ENCODE measurements at regions not wholly inside any gene's neighbourhood (a gene's known extent, or its start where the extent isn't known, plus 50 kb on each side); places are given as distances from the start of the nearest gene placed in this dataset.

DNA sequence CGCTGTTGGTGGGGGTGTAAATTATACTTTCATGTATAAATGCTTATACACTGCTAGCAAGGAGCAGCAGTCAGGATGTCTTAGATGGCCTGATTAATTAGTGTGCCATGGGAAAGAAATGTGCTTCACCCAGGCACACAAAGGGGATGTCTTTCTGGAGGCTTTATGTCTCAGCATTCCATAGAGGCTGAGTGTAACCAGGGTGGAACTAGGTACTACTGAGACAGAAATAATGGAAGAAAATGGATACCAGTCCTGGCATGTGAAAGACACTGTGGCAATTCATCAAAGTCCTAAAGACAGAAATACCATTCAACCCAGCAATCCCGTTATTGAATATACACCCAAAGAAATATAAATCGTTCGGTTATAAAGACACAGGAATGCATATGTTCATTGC, 52.5 kb downstream of the PF4 start:
- DNase-seq (ENCODE audit: extremely low read depth, low read depth): no peak

DNA sequence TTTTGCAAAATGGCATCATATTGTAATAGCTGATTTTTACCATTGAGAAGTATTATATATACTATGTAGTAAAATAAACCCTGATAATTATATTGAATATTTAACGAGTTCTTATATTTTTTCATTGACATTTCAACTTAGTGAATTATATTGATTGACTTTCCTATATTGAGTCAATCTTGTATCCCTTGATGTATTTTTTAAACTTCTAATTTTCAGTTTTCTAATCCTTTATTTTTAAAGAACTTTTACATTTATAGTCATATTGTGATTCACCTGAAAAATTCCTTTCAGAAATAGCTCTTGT, 54.4 kb downstream of the CXCL1 start:
- DNase-seq (ENCODE audit: extremely low read depth, low read depth): no peak

DNA sequence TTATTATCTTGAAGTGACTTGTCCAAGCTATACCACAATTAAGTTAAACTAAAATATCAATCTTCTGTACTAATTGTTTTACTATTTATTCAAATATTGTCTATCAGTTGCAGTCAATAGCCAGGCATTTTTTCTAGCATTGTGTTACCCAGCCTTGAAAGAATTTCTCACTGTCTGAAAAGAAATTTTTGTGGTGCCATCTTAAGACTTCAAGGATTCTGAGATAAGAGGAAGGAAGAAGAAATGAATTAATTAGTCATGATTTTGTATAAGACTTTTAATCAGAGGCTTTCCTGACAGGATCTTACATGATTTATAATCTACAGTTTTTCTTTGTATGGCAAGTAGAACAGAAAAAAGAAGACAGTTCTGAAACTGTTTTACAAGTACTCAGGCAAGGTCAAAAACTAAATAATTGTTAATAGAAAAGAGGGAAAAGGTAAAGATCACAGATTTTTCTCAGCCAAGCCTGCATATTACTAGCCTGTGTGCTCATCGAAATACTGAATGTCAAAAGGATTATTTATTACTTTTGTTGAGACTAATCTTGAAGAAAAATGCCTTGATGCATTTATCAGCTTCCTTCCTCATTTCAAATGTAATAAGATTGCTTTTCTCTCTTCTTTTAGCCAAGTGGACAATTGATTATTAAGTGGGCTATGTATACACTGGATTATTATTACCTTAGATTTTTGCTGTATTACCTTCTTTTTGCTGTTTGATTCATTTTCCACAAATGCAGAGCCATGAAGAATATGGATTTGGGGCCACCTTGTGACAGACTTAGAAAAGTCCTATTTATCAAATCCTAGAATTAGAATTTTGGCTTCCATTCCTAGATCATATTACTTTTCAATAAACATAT, 53.8 kb downstream of the CXCL1 start:
- peak; percentile 40 for DNase-seq (ENCODE audit: extremely low read depth, low read depth)

GRCh38 chr4:73922317-73922716, 53.1 kb downstream of the CXCL1 start:
- DNase-seq (ENCODE audit: extremely low read depth, low read depth): no peak

Measured in NCI-H460 (cell line).